ENCODE measurements at regions not wholly inside any gene's neighbourhood (a gene's known extent, or its start where the extent isn't known, plus 50 kb on each side); places are given as distances from the start of the nearest gene placed in this dataset.

DNA sequence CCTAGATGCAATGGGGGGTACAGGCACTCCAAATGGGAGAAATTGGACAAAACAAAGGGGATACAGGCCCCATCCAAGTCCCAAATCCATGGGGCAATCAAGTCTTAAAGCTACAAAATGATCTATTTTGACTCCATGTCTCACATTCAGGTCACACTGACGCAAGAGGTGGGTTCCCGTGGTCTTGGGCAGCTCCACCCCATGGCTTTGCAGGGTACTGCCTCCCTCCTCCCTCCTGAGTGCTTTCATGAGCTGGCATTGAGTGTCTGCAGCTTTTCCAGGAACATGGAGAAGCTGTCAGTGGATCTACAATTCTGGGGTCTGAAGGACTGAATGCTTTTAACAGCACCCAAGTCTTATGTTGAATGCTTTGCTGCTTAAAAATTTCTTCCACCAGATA is 274.5 kb upstream of the LRIG3 start:
- no peak overlapping the region for H3K9ac ChIP-seq (ENCODE audit: low read length)
- H3K4me2 ChIP-seq (ENCODE audit: low read length) = no peak overlapping the region
- H2AFZ ChIP-seq (ENCODE audit: low read length) = no peak overlapping the region
- no peaks in the 10 kb centered on the region for H3K36me3 ChIP-seq (ENCODE audit: insufficient read depth, low read length)
- H3K4me1 ChIP-seq (ENCODE audit: insufficient read depth, low read length, severe bottlenecking) = no peaks in the 10 kb centered on the region
- H3K27ac ChIP-seq (ENCODE audit: low read depth, low read length, poor library complexity, severe bottlenecking) = no peak overlapping the region
- no peaks in the 10 kb centered on the region for H3K9me3 ChIP-seq (ENCODE audit: low read length)
- H3F3A ChIP-seq (ENCODE audit: insufficient read depth, low read length) = no peaks in the 10 kb centered on the region
- TF ChIP-seq EZH2 (IDR thresholded peaks at IDR 0.05; ENCODE audit: borderline replicate concordance, low read length) (no peak), CTCF (IDR thresholded peaks at IDR 0.05; ENCODE audit: low read length) (peak; percentile 6; the same call in 1 of the 2 replicates)
- no peaks in the 10 kb centered on the region for H4K20me1 ChIP-seq (ENCODE audit: insufficient read depth, low read length)
- H3K9me2 ChIP-seq (ENCODE audit: low read depth, low read length) = no peaks in the 10 kb centered on the region
- H3K27me3 ChIP-seq (ENCODE audit: insufficient read depth, low read length) = no peaks in the 10 kb centered on the region
- H3K4me3 ChIP-seq (ENCODE audit: low read depth, low read length, poor library complexity, severe bottlenecking) = no peak overlapping the region
- no peaks in the 10 kb centered on the region for H3K79me2 ChIP-seq (ENCODE audit: insufficient read depth, low read length)

DNA sequence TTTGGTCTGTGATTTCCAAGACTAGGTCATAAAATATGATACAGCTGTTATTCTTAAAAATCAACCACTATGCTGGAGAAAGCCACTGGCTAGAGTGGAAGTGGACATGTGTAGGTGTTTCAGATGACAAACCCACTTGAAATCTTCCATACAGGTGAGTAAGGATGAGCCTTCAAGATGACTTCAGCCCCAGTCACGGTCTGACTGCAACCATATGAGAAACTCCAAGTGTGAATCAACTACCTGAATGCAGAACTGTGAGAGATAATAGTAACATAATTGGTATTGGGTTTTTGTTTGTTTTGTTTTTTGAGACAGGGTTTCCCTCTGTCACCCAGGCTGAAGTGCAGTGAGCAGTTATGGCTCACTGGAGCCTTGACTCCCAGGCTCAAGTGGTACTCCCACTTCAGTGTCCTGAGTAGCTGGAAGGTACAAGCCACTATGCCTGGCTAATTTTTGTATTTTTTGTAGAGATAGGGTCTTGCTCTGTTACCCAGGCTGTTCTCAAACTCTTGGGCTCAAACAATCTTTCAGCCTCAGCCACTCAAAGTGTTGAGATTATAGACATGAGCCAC is 273.3 kb upstream of the LRIG3 start:
- H3K9ac ChIP-seq (ENCODE audit: low read length) = no peak overlapping the region
- no peaks in the 10 kb centered on the region for H3K9me2 ChIP-seq (ENCODE audit: low read depth, low read length)
- H3K4me1 ChIP-seq (ENCODE audit: insufficient read depth, low read length, severe bottlenecking) = no peaks in the 10 kb centered on the region
- H3K27me3 ChIP-seq (ENCODE audit: insufficient read depth, low read length) = no peaks in the 10 kb centered on the region
- no peaks in the 10 kb centered on the region for H4K20me1 ChIP-seq (ENCODE audit: insufficient read depth, low read length)
- no peaks in the 10 kb centered on the region for H3K79me2 ChIP-seq (ENCODE audit: insufficient read depth, low read length)
- H3K9me3 ChIP-seq (ENCODE audit: low read length) = no peaks in the 10 kb centered on the region
- no peaks in the 10 kb centered on the region for H3K36me3 ChIP-seq (ENCODE audit: insufficient read depth, low read length)
- TF ChIP-seq CTCF (IDR thresholded peaks at IDR 0.05; ENCODE audit: low read length) (no peak), EZH2 (IDR thresholded peaks at IDR 0.05; ENCODE audit: borderline replicate concordance, low read length) (no peak)
- H3K27ac ChIP-seq (ENCODE audit: low read depth, low read length, poor library complexity, severe bottlenecking) = no peak overlapping the region
- H2AFZ ChIP-seq (ENCODE audit: low read length) = no peak overlapping the region
- no peaks in the 10 kb centered on the region for H3F3A ChIP-seq (ENCODE audit: insufficient read depth, low read length)
- H3K4me2 ChIP-seq (ENCODE audit: low read length) = no peak overlapping the region
- no peak overlapping the region for H3K4me3 ChIP-seq (ENCODE audit: low read depth, low read length, poor library complexity, severe bottlenecking)

GRCh38 chr12:59191372-59191771 is 271.1 kb upstream of the LRIG3 start:
- Histone ChIP-seq H3K36me3 (ENCODE audit: insufficient read depth, low read length) (no peaks in the 10 kb centered on the region), H3F3A (ENCODE audit: insufficient read depth, low read length) (no peaks in the 10 kb centered on the region), H3K79me2 (ENCODE audit: insufficient read depth, low read length) (no peaks in the 10 kb centered on the region), H3K27me3 (ENCODE audit: insufficient read depth, low read length) (no peaks in the 10 kb centered on the region), H3K9ac (ENCODE audit: low read length) (no peak overlapping the region), H3K4me1 (ENCODE audit: insufficient read depth, low read length, severe bottlenecking) (no peaks in the 10 kb centered on the region), H3K4me3 (ENCODE audit: low read depth, low read length, poor library complexity, severe bottlenecking) (no peak overlapping the region), H2AFZ (ENCODE audit: low read length) (no peak overlapping the region), H3K9me2 (ENCODE audit: low read depth, low read length) (no peaks in the 10 kb centered on the region), H3K27ac (ENCODE audit: low read depth, low read length, poor library complexity, severe bottlenecking) (no peak overlapping the region), H3K9me3 (ENCODE audit: low read length) (no peaks in the 10 kb centered on the region), H4K20me1 (ENCODE audit: insufficient read depth, low read length) (no peaks in the 10 kb centered on the region), H3K4me2 (ENCODE audit: low read length) (no peak overlapping the region)
- TF ChIP-seq EZH2 (IDR thresholded peaks at IDR 0.05; ENCODE audit: borderline replicate concordance, low read length) (no peak), CTCF (IDR thresholded peaks at IDR 0.05; ENCODE audit: low read length) (no peak)

Data from OCI-LY1 (cell line).